ENCODE measurements at regions not wholly inside any gene's neighbourhood (a gene's known extent, or its start where the extent isn't known, plus 50 kb on each side); places are given as distances from the start of the nearest gene placed in this dataset.

GRCh38 chrX:5718651-5719050, 510.0 kb downstream of the NLGN4X start:
- TF ChIP-seq CTCF (IDR thresholded peaks at IDR 0.05; ENCODE audit: low read depth, low read length): no peak
- no peak overlapping the region for H3K4me3 ChIP-seq (ENCODE audit: low read depth, low read length)

GRCh38 chrX:5716666-5717065, 512.0 kb downstream of the NLGN4X start:
- H3K4me3 ChIP-seq (ENCODE audit: low read depth, low read length): no peak overlapping the region
- no peak for TF ChIP-seq CTCF (IDR thresholded peaks at IDR 0.05; ENCODE audit: low read depth, low read length)

GRCh38 chrX:5708251-5708650, 520.4 kb downstream of the NLGN4X start:
- no peak overlapping the region for H3K4me3 ChIP-seq (ENCODE audit: low read depth, low read length)
- TF ChIP-seq CTCF (IDR thresholded peaks at IDR 0.05; ENCODE audit: low read depth, low read length): no peak

GRCh38 chrX:5702890-5703289, 525.8 kb downstream of the NLGN4X start:
- TF ChIP-seq CTCF (IDR thresholded peaks at IDR 0.05; ENCODE audit: low read depth, low read length): no peak
- no peak overlapping the region for H3K4me3 ChIP-seq (ENCODE audit: low read depth, low read length)

GRCh38 chrX:5695971-5696370, 532.7 kb downstream of the NLGN4X start:
- no peak for TF ChIP-seq CTCF (IDR thresholded peaks at IDR 0.05; ENCODE audit: low read depth, low read length)
- no peak overlapping the region for H3K4me3 ChIP-seq (ENCODE audit: low read depth, low read length)

GRCh38 chrX:5683996-5684395, 544.7 kb downstream of the NLGN4X start:
- H3K4me3 ChIP-seq (ENCODE audit: low read depth, low read length): no peak overlapping the region
- TF ChIP-seq CTCF (IDR thresholded peaks at IDR 0.05; ENCODE audit: low read depth, low read length): no peak

GRCh38 chrX:5681159-5681558, 547.5 kb downstream of the NLGN4X start:
- H3K4me3 ChIP-seq (ENCODE audit: low read depth, low read length): no peak overlapping the region
- no peak for TF ChIP-seq CTCF (IDR thresholded peaks at IDR 0.05; ENCODE audit: low read depth, low read length)

Data from WI38 (cell line).